Testis (tissue), 2 donors: ENCODE measurements at regions not wholly inside any gene's neighbourhood (a gene's known extent, or its start where the extent isn't known, plus 50 kb on each side); places are given as distances from the start of the nearest gene placed in this dataset.

Experiments used
- DNase-seq: peaks from one replicate; pipeline ENCODE4 v3.0.0-alpha.2; 2019
- H3K27ac ChIP-seq, 2 donors: fragments of 200-600 bp; sonication (generic); one replicate each; pipeline ENCODE4 v1.5.1; 2019
- H3K27me3 ChIP-seq: fragments of 200-600 bp; sonication (generic); one replicate; pipeline ENCODE4 v1.5.1; 2019
- H3K36me3 ChIP-seq: fragments of 200-600 bp; sonication (generic); one replicate; pipeline ENCODE4 v1.5.1; 2017; ENCODE audit warnings: low read depth; ENCODE audit errors: missing control alignments
- H3K4me1 ChIP-seq: fragments of 200-600 bp; sonication (generic); one replicate; pipeline ENCODE4 v1.5.1; 2019
- H3K4me3 ChIP-seq, 2 donors: fragments of 200-600 bp; sonication (generic); one replicate each; pipeline ENCODE4 v1.5.1; 2017 to 2019
- H3K9me3 ChIP-seq: fragments of 200-600 bp; sonication (generic); one replicate; pipeline ENCODE4 v1.5.1; 2017
- POLR2A ChIP-seq: fragments of 450-650 bp; IDR thresholded peaks from one replicate; pipeline ENCODE4 v1.6.1; 2017; ENCODE audit warnings: antibody characterized with exemption, mild to moderate bottlenecking, moderate library complexity
- WGBS, 2 donors: methylation state at CpG; one replicate each; pipeline ENCODE4 v1.1.5; 2018; 5-methylcytosine and 5-hydroxymethylcytosine counted together
- intact Hi-C: fragments of 100-400 bp; cut with DNase I; formaldehyde crosslinking; loops from one replicate; pipeline ENCODE4 v1.15.1; 2023; ENCODE audit warnings: low total_unique reads
- TF ChIP-seq, protein P1 (sequence below), 3 experiments: fragments of 450-650 bp in 2 of 3; fragments of 200-600 bp in 1 of 3; sonication (generic) in 1 of 3; IDR thresholded peaks; one replicate each; pipeline ENCODE4 v1.5.1; 2016 to 2019; ENCODE audit warnings: antibody characterized with exemption in 3 of 3, mild to moderate bottlenecking in 2 of 3, moderate library complexity in 1 of 3

GRCh38 chr14:86646696-86647690, 1117.0 kb downstream of the FLRT2 start:
- no peak for DNase-seq
- Histone ChIP-seq H3K4me3 (no peak overlapping the region), H3K27me3 (no peaks in the 10 kb centered on the region), H3K4me1 (no peaks in the 10 kb centered on the region), H3K36me3 (no peaks in the 10 kb centered on the region), H3K9me3 (no peaks in the 10 kb centered on the region), H3K27ac (no peak overlapping the region)
- WGBS, 2 donors: 89 to 94% methylated on average over 4 of the region's 4 CpGs
- intact Hi-C loops: no loop called here
- TF ChIP-seq, protein P1, sequence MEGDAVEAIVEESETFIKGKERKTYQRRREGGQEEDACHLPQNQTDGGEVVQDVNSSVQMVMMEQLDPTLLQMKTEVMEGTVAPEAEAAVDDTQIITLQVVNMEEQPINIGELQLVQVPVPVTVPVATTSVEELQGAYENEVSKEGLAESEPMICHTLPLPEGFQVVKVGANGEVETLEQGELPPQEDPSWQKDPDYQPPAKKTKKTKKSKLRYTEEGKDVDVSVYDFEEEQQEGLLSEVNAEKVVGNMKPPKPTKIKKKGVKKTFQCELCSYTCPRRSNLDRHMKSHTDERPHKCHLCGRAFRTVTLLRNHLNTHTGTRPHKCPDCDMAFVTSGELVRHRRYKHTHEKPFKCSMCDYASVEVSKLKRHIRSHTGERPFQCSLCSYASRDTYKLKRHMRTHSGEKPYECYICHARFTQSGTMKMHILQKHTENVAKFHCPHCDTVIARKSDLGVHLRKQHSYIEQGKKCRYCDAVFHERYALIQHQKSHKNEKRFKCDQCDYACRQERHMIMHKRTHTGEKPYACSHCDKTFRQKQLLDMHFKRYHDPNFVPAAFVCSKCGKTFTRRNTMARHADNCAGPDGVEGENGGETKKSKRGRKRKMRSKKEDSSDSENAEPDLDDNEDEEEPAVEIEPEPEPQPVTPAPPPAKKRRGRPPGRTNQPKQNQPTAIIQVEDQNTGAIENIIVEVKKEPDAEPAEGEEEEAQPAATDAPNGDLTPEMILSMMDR (IDR thresholded peaks at IDR 0.05): no peak
- TF ChIP-seq POLR2A: no peak

DNA sequence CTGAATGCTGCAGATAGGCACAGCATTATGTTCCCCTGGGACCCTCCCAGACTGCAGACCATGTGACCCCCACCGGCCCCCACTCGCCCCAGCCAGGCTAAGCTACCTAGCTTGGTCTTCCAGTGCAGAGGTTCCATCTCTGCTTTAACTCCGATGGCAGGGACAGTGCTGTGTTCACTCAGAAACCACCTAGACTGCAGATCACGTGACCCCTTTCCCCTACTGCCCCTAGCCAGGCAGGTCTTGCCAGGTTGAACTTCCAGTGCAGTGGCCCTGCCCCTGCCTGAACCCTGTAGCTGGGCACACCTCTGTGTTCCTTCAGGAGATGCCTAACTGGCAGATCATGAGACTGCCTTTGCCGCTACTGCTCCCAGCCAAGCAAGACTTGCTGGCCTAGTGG, 1116.2 kb downstream of the FLRT2 start:
- H3K27ac ChIP-seq: no peak overlapping the region
- intact Hi-C loops: no loop called here
- no peaks in the 10 kb centered on the region for H3K4me1 ChIP-seq
- no peaks in the 10 kb centered on the region for H3K36me3 ChIP-seq
- H3K9me3 ChIP-seq: no peaks in the 10 kb centered on the region
- 94 to 100% methylated on average over 1 to 5 of the region's 5 CpGs for whole genome bisulfite sequencing, 2 donors
- no peak for DNase-seq
- no peak overlapping the region for H3K4me3 ChIP-seq
- no peak for TF ChIP-seq POLR2A
- TF ChIP-seq, protein P1 (IDR thresholded peaks at IDR 0.05): no peak
- no peaks in the 10 kb centered on the region for H3K27me3 ChIP-seq

DNA sequence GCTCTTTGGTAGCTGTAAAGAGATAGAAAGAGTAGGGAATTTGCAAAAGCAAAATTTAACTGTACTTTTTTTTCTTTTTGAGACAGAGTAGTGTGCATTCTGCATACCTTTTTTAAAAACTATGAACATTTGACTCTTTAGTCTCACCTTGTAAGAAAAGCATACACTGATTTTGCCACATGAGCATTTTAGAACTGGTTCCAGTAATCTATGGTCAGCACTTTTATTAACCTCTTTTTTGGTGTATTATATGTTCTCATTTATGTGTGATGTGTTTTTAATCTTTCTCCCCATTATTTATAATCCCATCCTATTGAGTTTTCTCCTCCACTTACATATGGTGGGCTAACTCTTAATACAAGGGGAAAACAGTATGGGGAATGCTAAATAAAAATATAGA, 1111.4 kb downstream of the FLRT2 start:
- Histone ChIP-seq H3K27ac (no peak overlapping the region), H3K4me3 (no peak overlapping the region), H3K27me3 (no peaks in the 10 kb centered on the region), H3K4me1 (no peaks in the 10 kb centered on the region), H3K36me3 (no peaks in the 10 kb centered on the region), H3K9me3 (no peaks in the 10 kb centered on the region)
- intact Hi-C loops: no loop called here
- TF ChIP-seq, protein P1 (IDR thresholded peaks at IDR 0.05): no peak
- no peak for DNase-seq

DNA sequence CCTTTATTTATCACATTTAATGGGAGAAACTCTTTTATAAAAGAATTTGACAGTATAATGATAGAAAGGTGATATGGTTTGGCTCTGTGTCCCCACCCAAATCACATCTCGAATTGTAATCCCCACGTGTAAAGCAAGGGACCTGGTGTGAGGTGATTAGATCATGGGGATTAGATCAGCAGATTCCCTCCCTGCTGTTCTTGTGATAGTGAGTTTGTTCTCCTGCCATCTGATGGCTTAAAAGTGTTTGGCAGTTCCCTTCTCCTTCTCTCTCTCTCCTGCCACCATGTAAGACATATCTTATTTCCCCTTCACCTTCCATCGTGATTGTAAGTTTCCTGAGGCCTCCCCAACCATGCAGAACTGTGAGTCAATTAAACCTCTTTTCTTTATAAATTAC, 1110.3 kb downstream of the FLRT2 start:
- intact Hi-C loops: no loop called here
- no peaks in the 10 kb centered on the region for H3K27me3 ChIP-seq
- no peak overlapping the region for H3K27ac ChIP-seq
- DNase-seq: no peak
- H3K36me3 ChIP-seq: no peaks in the 10 kb centered on the region
- H3K9me3 ChIP-seq: no peaks in the 10 kb centered on the region
- TF ChIP-seq, protein P1 (IDR thresholded peaks at IDR 0.05): no peak
- TF ChIP-seq POLR2A: no peak
- H3K4me1 ChIP-seq: no peaks in the 10 kb centered on the region
- WGBS, 2 donors: 82 to 85% methylated on average over 3 of the region's 3 CpGs
- H3K4me3 ChIP-seq: no peak overlapping the region

DNA sequence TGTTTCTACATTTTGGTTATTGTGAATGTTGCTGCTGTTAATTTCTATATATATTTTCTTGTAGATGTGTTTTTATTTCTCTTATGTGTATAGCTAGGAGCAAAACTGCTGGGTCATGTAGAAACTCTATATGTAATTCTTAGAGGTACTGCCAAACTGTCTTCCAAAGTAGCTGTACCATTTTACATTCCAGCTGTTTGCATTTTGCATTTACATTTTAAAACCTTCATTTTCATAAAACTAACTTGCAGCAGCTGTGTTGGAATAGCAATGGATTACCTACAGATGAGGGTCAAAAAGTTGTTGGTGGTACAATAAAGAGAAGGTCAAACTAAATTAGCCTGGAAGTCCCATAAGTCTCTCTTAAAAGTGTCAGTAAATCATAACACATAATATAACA, 1109.7 kb downstream of the FLRT2 start:
- no peak overlapping the region for H3K4me3 ChIP-seq
- H3K27ac ChIP-seq: no peak overlapping the region
- no peaks in the 10 kb centered on the region for H3K9me3 ChIP-seq
- no peaks in the 10 kb centered on the region for H3K27me3 ChIP-seq
- DNase-seq: no peak
- intact Hi-C loops: no loop called here
- H3K4me1 ChIP-seq: no peaks in the 10 kb centered on the region
- no peaks in the 10 kb centered on the region for H3K36me3 ChIP-seq
- TF ChIP-seq, protein P1 (IDR thresholded peaks at IDR 0.05): no peak
- no peak for TF ChIP-seq POLR2A
